ENCODE measurements at regions not wholly inside any gene's neighbourhood (a gene's known extent, or its start where the extent isn't known, plus 50 kb on each side); places are given as distances from the start of the nearest gene placed in this dataset.

GRCh38 chr5:61232490-61233050 is 70.3 kb upstream of the SMIM15 start:
- H3K9me2 ChIP-seq (ENCODE audit: insufficient read depth), result no peaks in the 10 kb centered on the region
- ATAC-seq (no peak), DNase-seq (ENCODE audit: low read depth, low spot score) (no peak)
- intact Hi-C loops (cut with micrococcal nuclease), result no loop called here
- no peak overlapping the region for H2AFZ ChIP-seq (ENCODE audit: low read depth, low read length, poor library complexity, severe bottlenecking)
- no peak overlapping the region for H3K27ac ChIP-seq (ENCODE audit: low read depth, low read length)
- H3K36me3 ChIP-seq (ENCODE audit: control insufficient read depth in 1 of 2, insufficient read depth in 2 of 2, low read length in 2 of 2), result no peaks in the 10 kb centered on the region
- no TSS peak for BruUV-seq (replicated peaks)
- RAD21 ChIA-PET (ENCODE audit: low non-redundant PET in 1 of 2, low total read pairs in 2 of 2, uncharacterized antibody in 2 of 2, unreplicated experiment in 2 of 2), result no interaction called here
- no peak for TF ChIP-seq SRF (IDR thresholded peaks at IDR 0.05; ENCODE audit: low read depth)
- no peak for TF ChIP-seq SIN3A (IDR thresholded peaks at IDR 0.05; ENCODE audit: low read depth)
- TF ChIP-seq YY1 (IDR thresholded peaks at IDR 0.05; ENCODE audit: extremely low read depth, insufficient replicate concordance, low read depth, low read length), result no peak
- TF ChIP-seq POLR2AphosphoS5 (IDR thresholded peaks at IDR 0.05; ENCODE audit: low read depth, low read length), result no peak
- no peak for TF ChIP-seq CEBPB (IDR thresholded peaks at IDR 0.05; ENCODE audit: low read depth)
- no peak for TF ChIP-seq REST (IDR thresholded peaks at IDR 0.05; ENCODE audit: low read depth)
- TF ChIP-seq ELF1 (IDR thresholded peaks at IDR 0.05; ENCODE audit: borderline replicate concordance, low read depth), result no peak
- TF ChIP-seq POLR2A (IDR thresholded peaks at IDR 0.05; ENCODE audit: borderline replicate concordance, extremely low read depth, insufficient read depth, insufficient read length), result no peak
- TF ChIP-seq ZFX (IDR thresholded peaks at IDR 0.05), result no peak
- no peak for TF ChIP-seq TCF7L2 (IDR thresholded peaks at IDR 0.05; ENCODE audit: borderline replicate concordance, extremely low read depth, insufficient read depth, insufficient read length)
- no peak for TF ChIP-seq RAD21 (IDR thresholded peaks at IDR 0.05; ENCODE audit: low read depth)
- no peak for TF ChIP-seq ZBTB33 (IDR thresholded peaks at IDR 0.05; ENCODE audit: extremely low read depth, insufficient replicate concordance, low read length)
- no peak overlapping the region for H3K9ac ChIP-seq (ENCODE audit: low read length)
- no peak overlapping the region for H3K4me2 ChIP-seq (ENCODE audit: low read length)
- no peaks in the 10 kb centered on the region for H4K20me1 ChIP-seq (ENCODE audit: insufficient read depth)
- no peak overlapping the region for H3K4me3 ChIP-seq (replicated peaks in 1 of 2; ENCODE audit: low read depth in 1 of 2, low read length in 2 of 2)
- no peaks in the 10 kb centered on the region for H3K79me2 ChIP-seq (ENCODE audit: insufficient read depth, low read length)
- H3K9me3 ChIP-seq (ENCODE audit: control insufficient read depth in 1 of 2, insufficient read depth in 1 of 2, low read depth in 1 of 2, low read length in 2 of 2), result no peaks in the 10 kb centered on the region
- CTCF ChIA-PET, result no interaction called here
- H3K4me1 ChIP-seq (ENCODE audit: control insufficient read depth in 1 of 2, insufficient read depth in 2 of 2, low read length in 2 of 2), result peaks cover 0 to 16% of the 10 kb centered on the region in 2 experiments; a peak in 1 of 4 replicates
- no peaks in the 10 kb centered on the region for H3K27me3 ChIP-seq (ENCODE audit: insufficient read depth, low read length)
- POLR2A ChIA-PET, result no interaction called here

All from HCT116 (cell line).